C4-2B (cell line): ENCODE measurements at regions not wholly inside any gene's neighbourhood (a gene's known extent, or its start where the extent isn't known, plus 50 kb on each side); places are given as distances from the start of the nearest gene placed in this dataset.

ENCODE experiments used
- CTCF ChIP-seq: fragments of 450-650 bp; conservative IDR thresholded peaks from 2 replicates; pipeline ENCODE4 v1.5.1; 2017; ENCODE audit warnings: mild to moderate bottlenecking
- ZFX ChIP-seq: fragments of 450-650 bp; IDR thresholded peaks from 2 replicates; pipeline ENCODE4 v1.6.1; 2017

DNA sequence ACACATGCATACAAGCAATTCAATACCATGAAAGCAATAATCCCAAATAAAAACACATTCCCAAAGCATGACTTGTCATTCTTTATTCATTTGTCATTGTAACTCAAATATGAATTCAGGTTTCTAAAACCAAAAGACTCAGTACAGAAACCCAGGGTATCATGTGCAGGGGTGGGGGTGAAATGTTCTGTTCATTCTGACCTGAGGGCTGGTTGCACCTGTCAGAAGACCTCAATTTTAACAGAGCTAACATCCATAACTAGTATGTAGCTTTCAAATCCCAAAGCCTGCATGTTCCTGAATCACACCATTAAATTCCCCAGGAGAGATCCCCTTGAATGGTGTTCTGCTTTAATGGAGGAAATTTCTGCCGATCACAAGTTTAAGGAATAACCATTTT, 738.7 kb downstream of the MCTP2 start:
- TF ChIP-seq CTCF: no peak
- TF ChIP-seq ZFX: no peak
